Psoas muscle (tissue), 7 donors: ENCODE measurements at regions not wholly inside any gene's neighbourhood (a gene's known extent, or its start where the extent isn't known, plus 50 kb on each side); places are given as distances from the start of the nearest gene placed in this dataset.

ENCODE experiments used
- ATAC-seq, 4 donors: fragments of 200-7000 bp; cut with Tn5 transposase; one replicate each; pipeline ENCODE4 v1.9.1; 2020; ENCODE audit warnings: moderate library complexity in 3 of 4, mild to moderate bottlenecking in 2 of 4
- DNase-seq, 2 donors: peaks; one replicate each; pipeline ENCODE4 v3.0.0-alpha.2; 2020
- H3K27ac ChIP-seq: fragments of 200-600 bp; one replicate; pipeline ENCODE4 v1.8.0; 2022
- H3K27me3 ChIP-seq, 3 donors: fragments of 200-600 bp in 1 of 3; one replicate each; pipeline versions ENCODE4 v1.6.1 to v1.8.0; 2013 to 2022; ENCODE audit warnings: low read length in 2 of 3, mild to moderate bottlenecking in 2 of 3, moderate library complexity in 1 of 3; ENCODE audit not compliant: insufficient read depth in 3 of 3
- H3K36me3 ChIP-seq, 2 donors: fragments of 200-600 bp in 1 of 2; one replicate each; pipeline versions ENCODE4 v1.6.1 to v1.8.0; 2013 to 2022; ENCODE audit warnings: low read depth in 1 of 2, mild to moderate bottlenecking in 1 of 2, moderate library complexity in 1 of 2; ENCODE audit not compliant: insufficient read depth in 1 of 2
- H3K4me1 ChIP-seq: fragments of 200-600 bp; one replicate; pipeline ENCODE4 v1.8.0; 2022
- H3K4me3 ChIP-seq: fragments of 200-600 bp; one replicate; pipeline ENCODE4 v1.8.0; 2022; ENCODE audit warnings: mild to moderate bottlenecking
- H3K9me3 ChIP-seq: fragments of 200-600 bp; one replicate; pipeline ENCODE4 v1.8.0; 2022
- WGBS, 3 donors: extraction: QIAGEN DNeasy Blood & Tissue Kit; methylation state at CpG; one replicate each; pipeline versions ENCODE4 v1.1.6 to v1.1.7; 2013; 5-methylcytosine and 5-hydroxymethylcytosine counted together
- intact Hi-C, 2 donors: fragments of 100-400 bp; cut with DNase I; formaldehyde crosslinking; loops; one replicate each; pipeline versions ENCODE4 v1.11.0 to v1.14.2; 2022
- TF ChIP-seq, protein P1 (sequence below): fragments of 200-600 bp; IDR thresholded peaks from one replicate; pipeline ENCODE4 v1.8.0; 2022; ENCODE audit warnings: antibody characterized with exemption
- donor health status: healthy with polysubstance abuse.
- donor health status: DM: no; HTN: no; CAD: no; lungs with moderate emphysema.
- donor health status: Bipolar disorder and iron deficiency.
- donor health status: healthy.
- donor health status: DM: yes; HTN: yes; CAD: no.
- donor health status: DM: no; HTN: no; CAD: no.
- donor health status: DM: yes; HTN: yes; CAD: no.

DNA sequence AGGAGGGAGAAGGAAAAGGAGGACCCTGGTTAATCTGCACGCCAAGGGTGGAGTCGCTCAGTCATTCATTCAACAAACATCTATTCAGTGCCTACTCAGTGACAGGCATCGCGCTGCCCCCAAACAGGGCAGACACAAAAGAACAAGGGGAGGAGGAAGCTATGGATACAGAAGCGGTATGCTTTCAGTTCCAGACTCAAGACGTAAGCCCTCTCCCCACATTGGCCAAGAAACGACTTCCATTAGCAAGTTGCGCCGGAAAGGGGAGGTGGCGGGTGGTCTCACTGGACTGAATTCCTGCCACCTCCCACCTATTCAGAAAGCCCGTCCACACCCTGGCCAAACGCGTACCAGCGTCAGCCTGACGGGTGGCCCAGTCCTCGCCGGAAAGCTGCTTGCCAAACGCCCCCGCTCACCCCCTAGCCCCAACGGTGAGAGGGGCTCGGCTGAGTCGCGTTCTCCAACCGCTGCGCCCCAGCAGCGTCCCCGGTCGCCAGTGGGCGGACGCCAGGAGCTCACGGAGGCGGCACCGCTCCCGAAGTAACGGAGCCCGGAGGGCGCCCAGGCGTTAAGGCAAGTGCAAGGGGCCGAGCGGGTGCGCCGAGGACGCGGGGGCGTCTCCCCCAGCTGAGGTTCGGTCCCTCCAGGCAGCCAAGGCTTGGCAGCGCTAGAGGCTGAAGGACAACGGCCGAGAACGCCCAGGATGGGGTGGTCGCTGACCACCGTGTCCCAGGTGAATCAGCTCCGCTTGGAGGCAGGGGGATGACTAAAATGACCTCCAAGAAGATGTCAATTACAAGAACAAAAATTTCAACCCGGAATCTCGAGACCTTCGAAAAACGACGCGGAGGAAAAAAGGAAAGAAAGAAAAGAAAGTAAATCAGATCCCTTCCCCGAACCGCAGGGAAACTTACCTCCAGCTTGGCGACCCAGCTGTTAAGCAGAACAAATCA is 470.7 kb downstream of the SOX9 start:
- Histone ChIP-seq H3K36me3 (no peaks in the 10 kb centered on the region), H3K4me1 (peaks cover 11% of the 10 kb centered on the region), H3K27me3 (peaks cover 0 to 59% (median 13%) of the 10 kb centered on the region in 3 donors), H3K4me3 (peak overlapping the region; percentile 62), H3K9me3 (no peaks in the 10 kb centered on the region), H3K27ac (no peak overlapping the region)
- 4 to 5% (median 5%) methylated on average over 62 of the region's 62 CpGs for WGBS, 3 donors
- intact Hi-C loops = no loop called here
- TF ChIP-seq, protein P1, sequence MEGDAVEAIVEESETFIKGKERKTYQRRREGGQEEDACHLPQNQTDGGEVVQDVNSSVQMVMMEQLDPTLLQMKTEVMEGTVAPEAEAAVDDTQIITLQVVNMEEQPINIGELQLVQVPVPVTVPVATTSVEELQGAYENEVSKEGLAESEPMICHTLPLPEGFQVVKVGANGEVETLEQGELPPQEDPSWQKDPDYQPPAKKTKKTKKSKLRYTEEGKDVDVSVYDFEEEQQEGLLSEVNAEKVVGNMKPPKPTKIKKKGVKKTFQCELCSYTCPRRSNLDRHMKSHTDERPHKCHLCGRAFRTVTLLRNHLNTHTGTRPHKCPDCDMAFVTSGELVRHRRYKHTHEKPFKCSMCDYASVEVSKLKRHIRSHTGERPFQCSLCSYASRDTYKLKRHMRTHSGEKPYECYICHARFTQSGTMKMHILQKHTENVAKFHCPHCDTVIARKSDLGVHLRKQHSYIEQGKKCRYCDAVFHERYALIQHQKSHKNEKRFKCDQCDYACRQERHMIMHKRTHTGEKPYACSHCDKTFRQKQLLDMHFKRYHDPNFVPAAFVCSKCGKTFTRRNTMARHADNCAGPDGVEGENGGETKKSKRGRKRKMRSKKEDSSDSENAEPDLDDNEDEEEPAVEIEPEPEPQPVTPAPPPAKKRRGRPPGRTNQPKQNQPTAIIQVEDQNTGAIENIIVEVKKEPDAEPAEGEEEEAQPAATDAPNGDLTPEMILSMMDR = no peak
- DNase-seq (no peak), ATAC-seq (peak in 1 of 4 donors; percentile 30)

DNA sequence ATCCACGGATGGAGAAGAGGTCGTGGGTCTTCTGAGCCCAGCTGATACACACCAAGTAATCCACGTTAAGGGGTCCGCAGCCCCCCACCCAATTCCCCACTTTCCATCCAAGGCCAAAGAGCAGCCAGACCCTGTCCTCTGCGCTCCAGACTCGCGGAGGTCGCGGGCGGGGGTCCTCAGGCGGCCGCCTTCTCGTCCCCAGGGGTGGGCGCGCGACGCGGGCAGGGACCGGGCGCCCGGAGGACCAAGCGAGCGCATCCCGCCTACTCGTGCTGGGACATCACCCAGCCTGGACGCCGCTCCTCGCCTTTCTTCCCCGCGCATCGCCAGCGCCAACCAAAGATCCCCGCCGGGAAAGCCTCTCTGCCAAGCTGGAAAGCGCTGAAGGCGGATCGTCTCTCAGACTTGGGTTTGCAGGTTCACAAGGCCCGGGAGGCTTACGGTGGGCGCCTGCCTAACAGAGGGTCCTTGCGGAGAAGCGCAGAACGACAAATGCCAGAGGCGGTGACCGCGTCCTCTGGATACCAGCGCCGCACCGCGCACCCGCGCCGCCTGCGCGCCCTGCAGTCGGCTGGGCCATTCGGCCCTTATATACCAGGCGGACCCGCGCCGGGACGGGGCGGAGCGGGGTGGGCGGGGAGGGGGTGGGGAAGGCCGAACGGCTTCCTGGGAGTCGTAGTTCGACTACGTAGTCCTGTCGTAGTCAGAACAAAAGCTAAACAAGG is 471.6 kb downstream of the SOX9 start:
- H3K9me3 ChIP-seq = no peaks in the 10 kb centered on the region
- WGBS, 3 donors = 0 to 1% (median 1%) methylated on average over 69 to 71 of the region's 71 CpGs
- H3K4me1 ChIP-seq = peaks cover 11% of the 10 kb centered on the region
- TF ChIP-seq, protein P1 = no peak
- H3K27ac ChIP-seq = no peak overlapping the region
- DNase-seq (peak; percentile 32 to 68), ATAC-seq (peak; percentile 65 to 91 (median 80))
- intact Hi-C loops = no loop called here
- H3K4me3 ChIP-seq = peak overlapping the region; percentile 62
- H3K36me3 ChIP-seq = no peaks in the 10 kb centered on the region
- H3K27me3 ChIP-seq = peaks cover 0 to 59% (median 13%) of the 10 kb centered on the region in 3 donors

DNA sequence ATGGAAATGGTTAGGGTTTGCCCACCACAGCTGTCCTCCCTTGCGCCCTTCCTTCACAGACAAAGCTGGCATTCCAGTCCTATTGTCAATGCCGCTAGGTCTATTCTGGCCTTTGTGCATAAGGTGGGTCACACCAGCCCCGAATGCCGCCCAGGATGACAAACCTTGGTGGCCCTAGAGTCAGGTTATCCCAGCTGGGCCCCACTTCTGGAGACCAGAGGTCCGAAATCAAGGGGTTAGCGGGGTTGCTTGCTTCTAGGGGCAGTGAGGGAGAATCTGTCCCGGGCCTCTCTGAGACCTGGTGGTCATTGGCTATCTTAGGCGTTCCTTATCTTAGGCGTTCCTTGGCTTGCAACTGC is 472.1 kb downstream of the SOX9 start:
- DNase-seq (no peak), ATAC-seq (no peak)
- TF ChIP-seq, protein P1 = no peak
- Histone ChIP-seq H3K4me1 (peaks cover 11% of the 10 kb centered on the region), H3K27ac (no peak overlapping the region), H3K36me3 (no peaks in the 10 kb centered on the region), H3K9me3 (no peaks in the 10 kb centered on the region), H3K4me3 (peak overlapping the region; percentile 62), H3K27me3 (peaks cover 0 to 60% (median 12%) of the 10 kb centered on the region in 3 donors)
- whole genome bisulfite sequencing, 3 donors = 81 to 91% (median 84%) methylated on average over 9 of the region's 9 CpGs
- intact Hi-C loops = no loop called here

DNA sequence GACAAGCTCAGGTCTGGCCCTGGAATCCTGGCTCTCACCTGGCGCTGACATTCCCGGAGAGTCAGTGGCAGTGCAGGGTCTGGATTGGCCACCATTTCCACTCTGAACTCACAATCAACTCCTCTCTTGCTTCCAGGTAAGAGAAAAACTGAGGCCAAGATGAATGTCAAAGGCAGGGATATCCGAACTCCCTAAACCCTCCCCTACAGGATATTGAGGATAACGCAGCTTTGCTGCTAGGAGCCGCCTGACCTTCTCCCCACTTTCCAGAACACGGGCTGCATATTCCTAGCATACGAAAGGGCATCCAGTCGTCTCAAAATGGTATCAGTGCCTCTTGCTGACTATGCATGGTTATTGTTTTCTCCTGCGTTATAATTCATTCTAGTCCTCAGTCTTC is 473.4 kb downstream of the SOX9 start:
- intact Hi-C loops = no loop called here
- TF ChIP-seq, protein P1 = no peak
- Histone ChIP-seq H3K4me3 (no peak overlapping the region), H3K4me1 (peaks cover 11% of the 10 kb centered on the region), H3K9me3 (no peaks in the 10 kb centered on the region), H3K36me3 (no peaks in the 10 kb centered on the region), H3K27ac (no peak overlapping the region), H3K27me3 (peaks cover 0 to 64% (median 11%) of the 10 kb centered on the region in 3 donors)
- WGBS, 3 donors = 69 to 74% (median 72%) methylated on average over 9 of the region's 9 CpGs
- DNase-seq (no peak), ATAC-seq (no peak)
